Activated CD4-positive, alpha-beta memory T cell treated with anti-CD3 and anti-CD28 coated beads, Interleukin-2, amount 10 ng/mL, durations not matched to agents 7 days and 5 days (primary cell): ENCODE measurements at regions not wholly inside any gene's neighbourhood (a gene's known extent, or its start where the extent isn't known, plus 50 kb on each side); places are given as distances from the start of the nearest gene placed in this dataset.

ENCODE experiments used
- CTCF ChIA-PET: fragments of 350-600 bp; sonication (Branson Sonifier 250); formaldehyde crosslinking; loops from one replicate; lab custom pipeline; 2021; ENCODE audit warnings: antibody characterized with exemption, inconsistent platforms; lab: Charles Lee
- POLR2A ChIA-PET: fragments of 350-600 bp; sonication (Branson Sonifier 250); formaldehyde crosslinking; loops from one replicate; lab custom pipeline; 2021; ENCODE audit warnings: antibody characterized with exemption; lab: Charles Lee
- DNase-seq: peaks from one replicate; pipeline ENCODE4 v3.0.0-alpha.2; 2020
- H3K27ac Mint-ChIP-seq: one replicate; pipeline ENCODE4 v1.8.0; 2021; ENCODE audit warnings: mild to moderate bottlenecking, mixed read lengths
- H3K27me3 Mint-ChIP-seq: one replicate; pipeline ENCODE4 v1.8.0; 2021; ENCODE audit warnings: mixed read lengths
- H3K36me3 Mint-ChIP-seq: one replicate; pipeline ENCODE4 v1.8.0; 2021; ENCODE audit warnings: low read depth, mixed read lengths
- H3K4me1 Mint-ChIP-seq: one replicate; pipeline ENCODE4 v1.8.0; 2021; ENCODE audit warnings: mixed read lengths
- H3K4me3 Mint-ChIP-seq: one replicate; pipeline ENCODE4 v1.8.0; 2021; ENCODE audit warnings: mild to moderate bottlenecking, mixed read lengths
- H3K9me3 Mint-ChIP-seq: one replicate; pipeline ENCODE4 v1.8.0; 2021; ENCODE audit warnings: mixed read lengths

DNA sequence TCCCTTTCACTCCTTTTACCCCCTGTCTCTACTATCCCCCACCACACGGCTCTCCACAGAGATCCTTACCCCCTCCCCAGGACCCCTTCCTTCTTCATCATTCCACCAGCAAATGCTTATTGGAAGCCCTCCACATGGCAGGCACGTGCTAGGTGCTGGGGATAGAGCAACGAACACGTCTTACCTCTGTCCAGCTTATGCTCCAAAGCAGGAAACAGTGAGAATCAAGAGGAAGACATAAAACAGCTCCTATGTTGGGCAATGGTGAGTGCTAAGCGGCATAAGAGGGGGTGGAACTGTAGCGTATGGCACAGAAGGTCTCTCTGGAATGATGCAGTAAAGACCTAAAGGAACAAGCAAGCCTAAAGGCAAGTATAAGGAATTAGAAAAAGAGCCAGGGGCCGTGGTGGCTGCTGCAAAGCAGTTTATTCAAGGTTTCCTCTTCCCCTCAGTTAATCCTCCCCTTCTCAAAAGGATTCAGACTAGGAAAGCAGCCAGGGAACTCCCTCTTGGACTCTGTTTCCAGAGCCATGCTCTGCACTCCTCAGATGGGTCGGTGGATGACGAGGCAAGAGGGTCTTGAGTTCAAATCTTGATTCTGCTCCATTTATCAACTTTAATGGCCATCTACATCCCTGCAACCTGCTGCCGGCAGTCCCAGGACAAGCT, 289.4 kb downstream of the FOXO1 start:
- no peaks in the 10 kb centered on the region for H3K27me3 Mint-ChIP-seq
- H3K4me1 Mint-ChIP-seq = peaks cover 18% of the 10 kb centered on the region
- ChIA-PET CTCF (no interaction called here), POLR2A (interaction anchor here (1.4 kb wide), 1 partner anchor 11 kb away, joined by 6 read pairs; no protein-coding TSS in a partner anchor)
- H3K27ac Mint-ChIP-seq = no peak overlapping the region
- peaks cover 9% of the 10 kb centered on the region for H3K9me3 Mint-ChIP-seq
- DNase-seq = no peak
- H3K36me3 Mint-ChIP-seq = peaks cover 9% of the 10 kb centered on the region
- no peak overlapping the region for H3K4me3 Mint-ChIP-seq

DNA sequence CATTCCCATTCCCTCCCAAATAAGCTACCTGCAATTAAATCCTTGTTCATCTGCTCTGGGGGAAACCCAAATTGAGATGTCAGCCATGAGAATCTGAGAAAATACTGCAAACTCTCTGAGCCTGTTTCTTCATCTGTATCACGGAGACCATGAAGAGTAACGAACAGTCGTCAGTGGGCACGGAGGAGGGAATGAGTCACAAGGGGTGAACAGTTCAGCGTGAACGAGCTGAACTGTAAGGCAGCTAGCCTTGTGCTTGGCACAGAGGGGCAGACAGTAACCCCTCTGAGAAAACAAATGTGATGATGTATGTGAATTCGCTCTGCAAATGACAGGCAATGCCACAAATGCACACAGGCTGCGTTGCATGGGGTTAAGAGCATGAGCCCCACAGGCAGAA, 288.7 kb downstream of the FOXO1 start:
- POLR2A ChIA-PET = interaction anchor here (1.4 kb wide), 1 partner anchor 10 kb away, joined by 6 read pairs; no protein-coding TSS in a partner anchor
- no peak for DNase-seq

GRCh38 chr13:40379196-40379595, 287.2 kb downstream of the FOXO1 start:
- CTCF ChIA-PET = no interaction called here

More for the DNA sequence above, 288.7 kb downstream of the FOXO1 start:
- Mint-ChIP-seq H3K36me3 (peaks cover 9% of the 10 kb centered on the region), H3K4me1 (peaks cover 17% of the 10 kb centered on the region), H3K27me3 (no peaks in the 10 kb centered on the region), H3K9me3 (peaks cover 9% of the 10 kb centered on the region), H3K27ac (no peak overlapping the region), H3K4me3 (no peak overlapping the region)
- CTCF ChIA-PET = no interaction called here

DNA sequence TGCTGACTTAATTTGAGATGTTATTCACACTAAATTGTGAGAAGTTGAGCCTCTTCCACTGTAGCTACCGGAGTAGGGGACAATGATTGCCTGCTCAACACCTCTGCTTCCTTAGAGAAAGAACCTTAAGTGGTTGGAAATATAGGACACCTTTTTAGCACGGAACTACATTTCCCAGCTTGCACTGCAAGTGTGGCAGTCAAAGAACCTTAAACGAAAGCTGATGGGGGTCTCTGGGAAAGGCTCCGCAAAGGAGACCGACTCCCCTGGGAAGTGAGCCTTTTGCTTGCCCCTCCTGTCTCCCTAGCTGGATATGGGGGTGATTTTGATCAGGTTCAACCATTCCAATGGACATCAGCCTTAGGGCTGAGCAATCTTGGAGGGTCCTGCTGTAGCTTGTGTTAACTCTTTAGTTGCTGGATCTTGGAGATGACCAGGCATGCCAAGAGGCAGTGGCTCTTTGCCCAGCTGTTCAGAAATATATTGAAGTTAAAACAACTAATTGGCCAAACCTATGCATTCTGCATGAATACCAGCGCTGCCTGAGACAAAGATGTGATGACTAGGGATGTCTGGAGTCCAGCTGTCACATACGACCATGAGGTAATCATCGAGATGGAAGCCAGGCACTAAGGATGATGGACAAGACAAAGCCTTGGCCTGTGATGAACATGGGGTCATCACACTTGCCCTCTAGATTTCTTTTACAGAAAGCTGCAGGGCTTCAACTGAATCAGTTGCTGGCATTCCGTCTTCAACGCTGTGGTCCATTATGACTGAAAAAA, 286.5 kb downstream of the FOXO1 start:
- peaks cover 4% of the 10 kb centered on the region for H3K4me1 Mint-ChIP-seq
- no peaks in the 10 kb centered on the region for H3K36me3 Mint-ChIP-seq
- no peak overlapping the region for H3K4me3 Mint-ChIP-seq
- H3K27ac Mint-ChIP-seq = no peak overlapping the region
- H3K27me3 Mint-ChIP-seq = no peaks in the 10 kb centered on the region
- POLR2A ChIA-PET = interaction anchor here (0.8 to 0.9 kb wide), 2 partner anchors 8 to 10 kb away, joined by 3 read pairs; no protein-coding TSS in a partner anchor
- H3K9me3 Mint-ChIP-seq = no peaks in the 10 kb centered on the region
- no peak for DNase-seq
- CTCF ChIA-PET = no interaction called here

More at GRCh38 chr13:40379196-40379595, 287.2 kb downstream of the FOXO1 start:
- no peaks in the 10 kb centered on the region for H3K36me3 Mint-ChIP-seq
- no peak overlapping the region for H3K4me3 Mint-ChIP-seq
- H3K4me1 Mint-ChIP-seq = peaks cover 5% of the 10 kb centered on the region
- POLR2A ChIA-PET = interaction anchor here (0.8 kb wide), 1 partner anchor 9 kb away, joined by 3 read pairs; no protein-coding TSS in a partner anchor
- no peak for DNase-seq
- H3K9me3 Mint-ChIP-seq = no peaks in the 10 kb centered on the region
- no peak overlapping the region for H3K27ac Mint-ChIP-seq
- no peaks in the 10 kb centered on the region for H3K27me3 Mint-ChIP-seq

DNA sequence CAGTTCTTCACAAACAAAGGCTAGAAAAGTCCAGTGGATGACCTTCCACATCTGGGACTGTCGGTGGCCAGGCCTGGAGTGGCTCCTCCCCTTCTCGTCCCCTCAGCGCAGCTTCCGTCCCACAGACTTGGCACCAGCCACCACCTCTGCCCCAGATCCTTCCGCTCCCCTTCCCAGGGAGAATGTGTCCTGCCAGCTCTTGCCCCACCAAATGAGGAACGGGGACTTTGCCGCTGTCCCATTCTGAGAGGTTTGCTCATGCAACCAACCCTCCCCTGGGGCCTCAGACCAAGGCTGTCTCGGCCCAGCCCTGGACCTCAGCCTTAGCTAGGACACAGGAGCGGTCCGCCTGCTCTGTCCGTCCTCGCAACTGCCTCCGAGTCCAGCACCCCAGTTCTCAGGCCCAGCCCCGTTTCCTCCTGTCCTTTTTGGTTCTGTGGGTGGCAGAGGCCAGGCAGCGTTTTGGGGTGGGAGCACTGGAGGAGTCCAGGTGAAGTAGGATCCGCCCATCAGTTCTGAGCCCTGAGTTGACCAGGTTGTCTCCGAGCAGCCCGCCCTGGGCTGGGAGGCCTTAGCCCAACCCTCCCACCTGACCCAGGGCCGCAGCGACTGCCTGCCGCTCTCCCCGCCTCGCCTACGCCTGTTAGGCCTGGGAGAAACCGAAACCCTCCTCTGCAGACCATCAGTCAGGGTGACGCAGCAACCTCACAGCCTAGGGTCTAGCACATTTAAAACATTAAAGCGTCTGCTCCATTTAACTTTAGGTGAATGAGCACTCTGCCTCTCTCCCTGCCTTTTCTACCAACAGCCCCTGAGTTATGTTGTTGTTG, 284.3 kb downstream of the FOXO1 start:
- Mint-ChIP-seq H3K4me3 (no peak overlapping the region), H3K27ac (no peak overlapping the region), H3K27me3 (no peaks in the 10 kb centered on the region), H3K4me1 (peaks cover 15% of the 10 kb centered on the region), H3K36me3 (peaks cover 8% of the 10 kb centered on the region), H3K9me3 (peaks cover 3% of the 10 kb centered on the region)
- ChIA-PET POLR2A (no interaction called here), CTCF (no interaction called here)
- no peak for DNase-seq

DNA sequence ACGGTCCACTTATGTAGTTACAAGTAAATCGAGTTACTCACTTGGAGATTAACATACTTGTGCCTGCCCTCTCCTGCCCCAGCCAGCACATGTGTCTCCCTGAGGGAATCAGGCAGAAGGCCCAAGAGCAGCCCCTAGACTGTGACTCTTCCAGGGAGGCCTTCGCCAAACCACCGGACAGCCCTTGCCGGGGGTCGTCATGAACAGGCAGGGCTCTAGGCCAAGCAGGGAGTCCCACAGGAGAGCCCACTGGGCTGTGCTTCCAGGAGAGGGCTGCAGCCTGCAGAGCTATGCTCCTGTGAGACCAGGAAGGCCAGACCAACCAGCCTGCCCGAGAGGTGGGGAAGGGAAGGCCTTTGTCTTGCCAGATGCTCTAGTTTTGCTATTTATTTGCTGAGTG, 283.3 kb downstream of the FOXO1 start:
- CTCF ChIA-PET = no interaction called here
- POLR2A ChIA-PET = interaction anchor here (1.2 kb wide), 1 partner anchor 103 kb away, joined by 3 read pairs; no protein-coding TSS in a partner anchor
- H3K9me3 Mint-ChIP-seq = peaks cover 9% of the 10 kb centered on the region
- H3K4me3 Mint-ChIP-seq = no peak overlapping the region
- peaks cover 14% of the 10 kb centered on the region for H3K36me3 Mint-ChIP-seq
- no peak for DNase-seq
- H3K27me3 Mint-ChIP-seq = no peaks in the 10 kb centered on the region
- H3K4me1 Mint-ChIP-seq = peaks cover 21% of the 10 kb centered on the region
- no peak overlapping the region for H3K27ac Mint-ChIP-seq

DNA sequence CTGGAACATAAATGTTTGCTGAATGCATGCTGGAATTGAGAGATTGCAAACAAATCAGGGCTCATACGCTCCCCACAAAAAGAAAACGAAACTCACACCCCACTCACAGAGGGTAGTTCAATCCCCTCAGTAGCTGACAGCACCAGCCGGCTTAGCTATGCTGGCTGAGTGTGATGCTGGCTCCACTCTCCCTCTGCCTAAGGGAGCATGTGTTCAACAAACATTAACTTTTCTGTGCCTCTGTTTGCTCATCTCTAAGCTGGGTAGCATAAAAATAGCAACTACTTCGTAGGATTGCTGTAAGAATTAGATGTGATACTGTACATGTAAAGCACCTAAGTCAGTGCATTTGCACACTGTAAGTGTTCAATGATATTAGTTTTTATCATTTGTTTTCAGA, 282.6 kb downstream of the FOXO1 start:
- H3K4me3 Mint-ChIP-seq = no peak overlapping the region
- DNase-seq = no peak
- H3K9me3 Mint-ChIP-seq = peaks cover 9% of the 10 kb centered on the region
- peaks cover 16% of the 10 kb centered on the region for H3K36me3 Mint-ChIP-seq
- ChIA-PET POLR2A (interaction anchor here (1.1 to 1.2 kb wide), 2 partner anchors 102 to 193 kb away, joined by 3 read pairs; no protein-coding TSS in a partner anchor), CTCF (no interaction called here)
- H3K27me3 Mint-ChIP-seq = no peaks in the 10 kb centered on the region
- no peak overlapping the region for H3K27ac Mint-ChIP-seq
- H3K4me1 Mint-ChIP-seq = peaks cover 26% of the 10 kb centered on the region

DNA sequence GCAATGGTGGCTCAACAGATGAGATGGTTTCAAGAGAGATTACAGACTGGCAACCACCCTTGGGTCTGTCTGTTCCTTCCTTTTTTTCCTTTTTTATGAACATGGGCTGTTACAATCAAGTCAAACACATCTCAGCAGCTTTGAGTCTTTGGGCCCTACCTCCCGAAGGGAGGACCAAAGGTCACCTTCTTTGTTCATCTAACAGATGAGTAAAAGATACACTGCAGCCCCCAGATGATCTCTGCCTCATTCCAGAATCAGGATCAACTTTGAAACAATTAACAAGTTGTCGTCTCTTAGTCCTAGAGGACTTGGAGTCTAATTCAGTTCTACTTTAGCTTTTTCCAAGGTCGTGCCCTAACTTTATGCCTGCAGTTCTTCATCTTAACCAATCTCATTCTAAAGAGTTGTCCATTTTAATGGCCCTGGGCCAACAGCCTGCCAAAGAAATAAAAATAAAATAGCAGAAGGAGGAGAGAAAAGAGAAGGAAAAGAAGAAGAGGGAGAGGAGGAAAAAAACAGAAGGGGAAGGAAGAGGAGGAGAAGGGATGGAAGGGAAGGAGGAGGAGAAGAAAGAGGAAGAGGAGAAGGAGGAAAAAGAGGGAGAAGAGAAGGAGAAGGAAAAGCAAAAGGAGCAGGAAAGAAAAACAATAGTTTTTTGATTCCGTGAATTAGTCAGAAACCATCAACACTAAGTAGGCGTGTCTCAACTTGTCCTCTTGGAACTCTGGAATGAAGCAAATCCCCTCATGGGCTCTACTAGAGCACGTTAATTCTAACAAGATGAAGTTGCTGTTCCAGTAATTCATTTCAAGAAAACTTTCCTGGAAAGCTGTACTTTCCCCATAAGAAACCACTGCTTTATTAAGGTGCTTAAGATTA, 281.2 kb downstream of the FOXO1 start:
- Mint-ChIP-seq H3K27me3 (no peaks in the 10 kb centered on the region), H3K9me3 (peaks cover 9% of the 10 kb centered on the region), H3K4me3 (no peak overlapping the region), H3K36me3 (peaks cover 16% of the 10 kb centered on the region), H3K27ac (no peak overlapping the region), H3K4me1 (peaks cover 35% of the 10 kb centered on the region)
- DNase-seq = no peak
- ChIA-PET POLR2A (no interaction called here), CTCF (no interaction called here)

DNA sequence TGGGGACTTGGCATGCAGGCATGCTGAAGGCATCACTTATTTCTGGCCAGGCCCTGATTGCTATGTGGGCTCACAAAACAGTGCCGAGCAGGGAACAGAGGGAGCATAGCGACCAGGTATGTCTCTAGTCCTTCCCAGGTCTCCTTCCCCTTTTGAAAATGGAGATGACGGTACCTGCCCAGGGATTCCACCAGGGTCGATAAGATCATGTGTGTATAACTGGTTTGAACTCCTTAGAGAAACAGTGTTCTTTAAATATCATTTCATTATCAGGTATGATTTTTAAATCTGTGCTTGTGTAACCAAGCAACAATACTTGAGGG, 280.6 kb downstream of the FOXO1 start:
- Mint-ChIP-seq H3K36me3 (peaks cover 16% of the 10 kb centered on the region), H3K27ac (no peak overlapping the region), H3K4me3 (no peak overlapping the region), H3K9me3 (peaks cover 9% of the 10 kb centered on the region), H3K27me3 (no peaks in the 10 kb centered on the region), H3K4me1 (peaks cover 40% of the 10 kb centered on the region)
- ChIA-PET POLR2A (no interaction called here), CTCF (no interaction called here)
- no peak for DNase-seq

- no peak for DNase-seq
- Mint-ChIP-seq H3K27ac (peak overlapping the region; percentile 3), H3K4me1 (peaks cover 40% of the 10 kb centered on the region), H3K27me3 (no peaks in the 10 kb centered on the region), H3K9me3 (peaks cover 9% of the 10 kb centered on the region), H3K36me3 (peaks cover 16% of the 10 kb centered on the region), H3K4me3 (no peak overlapping the region)
- ChIA-PET CTCF (interaction anchor here (1.1 kb wide), 1 partner anchor 282 kb away, joined by 3 read pairs; no protein-coding TSS in a partner anchor), POLR2A (no interaction called here)
Measured at GRCh38 chr13:40386586-40386985, 279.9 kb downstream of the FOXO1 start.

- peaks cover 40% of the 10 kb centered on the region for H3K4me1 Mint-ChIP-seq
- ChIA-PET POLR2A (interaction anchor here (0.8 to 3.7 kb wide), 12 partner anchors 8 to 277 kb away, joined by 3 to 44 read pairs (median 8); no protein-coding TSS in a partner anchor), CTCF (interaction anchor here (1.1 kb wide), 1 partner anchor 281 kb away, joined by 3 read pairs; no protein-coding TSS in a partner anchor)
- peaks cover 9% of the 10 kb centered on the region for H3K9me3 Mint-ChIP-seq
- H3K4me3 Mint-ChIP-seq = peak overlapping the region; percentile 57
- no peak for DNase-seq
- H3K27me3 Mint-ChIP-seq = no peaks in the 10 kb centered on the region
- H3K36me3 Mint-ChIP-seq = peaks cover 16% of the 10 kb centered on the region
- peak overlapping the region; percentile 79 for H3K27ac Mint-ChIP-seq
Measured at GRCh38 chr13:40387775-40388174, 278.7 kb downstream of the FOXO1 start.

DNA sequence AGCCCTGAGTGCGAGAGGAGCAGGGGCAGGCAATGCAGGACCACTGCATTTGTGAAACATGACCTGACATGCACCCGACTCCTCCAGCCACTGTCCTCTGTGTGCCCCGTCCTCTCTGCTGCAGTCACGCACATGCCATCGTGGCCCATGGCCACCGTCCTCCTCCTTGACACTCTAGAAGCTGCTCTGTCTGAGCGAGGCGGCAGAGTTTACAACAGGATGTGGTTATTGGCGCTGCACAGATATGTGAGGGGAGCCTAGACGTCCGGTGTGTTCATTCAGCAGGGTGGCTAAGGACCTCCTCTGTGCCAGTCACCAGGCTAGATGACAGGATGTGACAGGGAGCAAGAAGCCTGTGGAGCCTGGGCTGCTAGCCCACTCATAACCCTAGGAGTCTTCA, 277.8 kb downstream of the FOXO1 start:
- peak overlapping the region; percentile 70 for H3K4me3 Mint-ChIP-seq
- POLR2A ChIA-PET = interaction anchor here (1.0 to 3.7 kb wide), 26 partner anchors 9 to 401 kb away, joined by 3 to 44 read pairs (median 4); partner anchors contain the start of gene SLC25A15
- H3K36me3 Mint-ChIP-seq = peaks cover 16% of the 10 kb centered on the region
- DNase-seq = peak; percentile 92
- peaks cover 40% of the 10 kb centered on the region for H3K4me1 Mint-ChIP-seq
- H3K27ac Mint-ChIP-seq = peak overlapping the region; percentile 90
- H3K9me3 Mint-ChIP-seq = peaks cover 10% of the 10 kb centered on the region
- CTCF ChIA-PET = interaction anchor here (0.6 to 1.2 kb wide), 4 partner anchors 213 to 279 kb away, joined by 3 read pairs; no protein-coding TSS in a partner anchor
- H3K27me3 Mint-ChIP-seq = no peaks in the 10 kb centered on the region
